ENCODE measurements at regions not wholly inside any gene's neighbourhood (a gene's known extent, or its start where the extent isn't known, plus 50 kb on each side); places are given as distances from the start of the nearest gene placed in this dataset.
A peak's percentile ranks its signal among the peaks of the same experiment; 100 is the strongest.

DNA sequence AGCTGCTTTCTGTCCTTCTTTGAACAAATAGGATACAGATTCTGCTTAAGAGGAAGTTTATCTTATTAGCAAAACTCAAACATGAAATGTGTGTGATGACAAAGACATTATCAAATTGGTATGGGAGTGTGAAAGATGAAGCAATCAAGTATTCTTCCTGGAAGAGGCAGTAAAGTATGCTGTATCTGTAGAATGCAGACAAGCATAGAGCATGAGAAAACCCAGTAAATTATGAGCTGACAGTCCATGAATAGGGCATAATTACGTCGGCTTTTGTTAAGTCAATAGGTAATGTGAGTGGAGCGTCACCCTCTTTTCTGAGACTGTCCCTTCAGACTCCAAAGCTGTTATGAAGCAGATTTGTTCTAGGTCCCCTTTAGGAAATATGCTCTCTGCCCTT is 458.6 kb upstream of the NWD2 start (continued):
- TF ChIP-seq, protein P1, sequence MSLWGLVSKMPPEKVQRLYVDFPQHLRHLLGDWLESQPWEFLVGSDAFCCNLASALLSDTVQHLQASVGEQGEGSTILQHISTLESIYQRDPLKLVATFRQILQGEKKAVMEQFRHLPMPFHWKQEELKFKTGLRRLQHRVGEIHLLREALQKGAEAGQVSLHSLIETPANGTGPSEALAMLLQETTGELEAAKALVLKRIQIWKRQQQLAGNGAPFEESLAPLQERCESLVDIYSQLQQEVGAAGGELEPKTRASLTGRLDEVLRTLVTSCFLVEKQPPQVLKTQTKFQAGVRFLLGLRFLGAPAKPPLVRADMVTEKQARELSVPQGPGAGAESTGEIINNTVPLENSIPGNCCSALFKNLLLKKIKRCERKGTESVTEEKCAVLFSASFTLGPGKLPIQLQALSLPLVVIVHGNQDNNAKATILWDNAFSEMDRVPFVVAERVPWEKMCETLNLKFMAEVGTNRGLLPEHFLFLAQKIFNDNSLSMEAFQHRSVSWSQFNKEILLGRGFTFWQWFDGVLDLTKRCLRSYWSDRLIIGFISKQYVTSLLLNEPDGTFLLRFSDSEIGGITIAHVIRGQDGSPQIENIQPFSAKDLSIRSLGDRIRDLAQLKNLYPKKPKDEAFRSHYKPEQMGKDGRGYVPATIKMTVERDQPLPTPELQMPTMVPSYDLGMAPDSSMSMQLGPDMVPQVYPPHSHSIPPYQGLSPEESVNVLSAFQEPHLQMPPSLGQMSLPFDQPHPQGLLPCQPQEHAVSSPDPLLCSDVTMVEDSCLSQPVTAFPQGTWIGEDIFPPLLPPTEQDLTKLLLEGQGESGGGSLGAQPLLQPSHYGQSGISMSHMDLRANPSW (CRISPR knock-in tag; IDR thresholded peaks at IDR 0.05): no peak
- TF ChIP-seq GABPA (tag; conservative IDR thresholded peaks at IDR 0.05; ENCODE audit: low read depth): no peak
- TF ChIP-seq, protein P2, sequence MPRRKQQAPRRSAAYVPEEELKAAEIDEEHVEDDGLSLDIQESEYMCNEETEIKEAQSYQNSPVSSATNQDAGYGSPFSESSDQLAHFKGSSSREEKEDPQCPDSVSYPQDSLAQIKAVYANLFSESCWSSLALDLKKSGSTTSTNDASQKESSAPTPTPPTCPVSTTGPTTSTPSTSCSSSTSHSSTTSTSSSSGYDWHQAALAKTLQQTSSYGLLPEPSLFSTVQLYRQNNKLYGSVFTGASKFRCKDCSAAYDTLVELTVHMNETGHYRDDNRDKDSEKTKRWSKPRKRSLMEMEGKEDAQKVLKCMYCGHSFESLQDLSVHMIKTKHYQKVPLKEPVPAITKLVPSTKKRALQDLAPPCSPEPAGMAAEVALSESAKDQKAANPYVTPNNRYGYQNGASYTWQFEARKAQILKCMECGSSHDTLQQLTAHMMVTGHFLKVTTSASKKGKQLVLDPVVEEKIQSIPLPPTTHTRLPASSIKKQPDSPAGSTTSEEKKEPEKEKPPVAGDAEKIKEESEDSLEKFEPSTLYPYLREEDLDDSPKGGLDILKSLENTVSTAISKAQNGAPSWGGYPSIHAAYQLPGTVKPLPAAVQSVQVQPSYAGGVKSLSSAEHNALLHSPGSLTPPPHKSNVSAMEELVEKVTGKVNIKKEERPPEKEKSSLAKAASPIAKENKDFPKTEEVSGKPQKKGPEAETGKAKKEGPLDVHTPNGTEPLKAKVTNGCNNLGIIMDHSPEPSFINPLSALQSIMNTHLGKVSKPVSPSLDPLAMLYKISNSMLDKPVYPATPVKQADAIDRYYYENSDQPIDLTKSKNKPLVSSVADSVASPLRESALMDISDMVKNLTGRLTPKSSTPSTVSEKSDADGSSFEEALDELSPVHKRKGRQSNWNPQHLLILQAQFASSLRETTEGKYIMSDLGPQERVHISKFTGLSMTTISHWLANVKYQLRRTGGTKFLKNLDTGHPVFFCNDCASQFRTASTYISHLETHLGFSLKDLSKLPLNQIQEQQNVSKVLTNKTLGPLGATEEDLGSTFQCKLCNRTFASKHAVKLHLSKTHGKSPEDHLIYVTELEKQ (CRISPR knock-in tag; IDR thresholded peaks at IDR 0.05): no peak
- TF ChIP-seq, protein P3, sequence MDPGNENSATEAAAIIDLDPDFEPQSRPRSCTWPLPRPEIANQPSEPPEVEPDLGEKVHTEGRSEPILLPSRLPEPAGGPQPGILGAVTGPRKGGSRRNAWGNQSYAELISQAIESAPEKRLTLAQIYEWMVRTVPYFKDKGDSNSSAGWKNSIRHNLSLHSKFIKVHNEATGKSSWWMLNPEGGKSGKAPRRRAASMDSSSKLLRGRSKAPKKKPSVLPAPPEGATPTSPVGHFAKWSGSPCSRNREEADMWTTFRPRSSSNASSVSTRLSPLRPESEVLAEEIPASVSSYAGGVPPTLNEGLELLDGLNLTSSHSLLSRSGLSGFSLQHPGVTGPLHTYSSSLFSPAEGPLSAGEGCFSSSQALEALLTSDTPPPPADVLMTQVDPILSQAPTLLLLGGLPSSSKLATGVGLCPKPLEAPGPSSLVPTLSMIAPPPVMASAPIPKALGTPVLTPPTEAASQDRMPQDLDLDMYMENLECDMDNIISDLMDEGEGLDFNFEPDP (CRISPR knock-in tag; IDR thresholded peaks at IDR 0.05): no peak
- TF ChIP-seq SIN3A (IDR thresholded peaks at IDR 0.05; ENCODE audit: borderline replicate concordance in 2 of 2, control insufficient read depth in 1 of 2, low read depth in 2 of 2, low read length in 2 of 2): no peak
- TF ChIP-seq RFX5 (IDR thresholded peaks at IDR 0.05; ENCODE audit: low read depth, low read length): no peak
- TF ChIP-seq ARID1B (IDR thresholded peaks at IDR 0.05): peak; percentile 74
- TF ChIP-seq, protein P4, sequence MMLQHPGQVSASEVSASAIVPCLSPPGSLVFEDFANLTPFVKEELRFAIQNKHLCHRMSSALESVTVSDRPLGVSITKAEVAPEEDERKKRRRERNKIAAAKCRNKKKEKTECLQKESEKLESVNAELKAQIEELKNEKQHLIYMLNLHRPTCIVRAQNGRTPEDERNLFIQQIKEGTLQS (IDR thresholded peaks at IDR 0.05): no peak
- TF ChIP-seq, protein P4 (CRISPR knock-in tag; conservative IDR thresholded peaks at IDR 0.05): no peak
